ENCODE measurements at regions not wholly inside any gene's neighbourhood (a gene's known extent, or its start where the extent isn't known, plus 50 kb on each side); places are given as distances from the start of the nearest gene placed in this dataset.

- intact Hi-C loops (cut with micrococcal nuclease), result no loop called here
- DNase-seq, result no peak
- TF ChIP-seq, protein P1, sequence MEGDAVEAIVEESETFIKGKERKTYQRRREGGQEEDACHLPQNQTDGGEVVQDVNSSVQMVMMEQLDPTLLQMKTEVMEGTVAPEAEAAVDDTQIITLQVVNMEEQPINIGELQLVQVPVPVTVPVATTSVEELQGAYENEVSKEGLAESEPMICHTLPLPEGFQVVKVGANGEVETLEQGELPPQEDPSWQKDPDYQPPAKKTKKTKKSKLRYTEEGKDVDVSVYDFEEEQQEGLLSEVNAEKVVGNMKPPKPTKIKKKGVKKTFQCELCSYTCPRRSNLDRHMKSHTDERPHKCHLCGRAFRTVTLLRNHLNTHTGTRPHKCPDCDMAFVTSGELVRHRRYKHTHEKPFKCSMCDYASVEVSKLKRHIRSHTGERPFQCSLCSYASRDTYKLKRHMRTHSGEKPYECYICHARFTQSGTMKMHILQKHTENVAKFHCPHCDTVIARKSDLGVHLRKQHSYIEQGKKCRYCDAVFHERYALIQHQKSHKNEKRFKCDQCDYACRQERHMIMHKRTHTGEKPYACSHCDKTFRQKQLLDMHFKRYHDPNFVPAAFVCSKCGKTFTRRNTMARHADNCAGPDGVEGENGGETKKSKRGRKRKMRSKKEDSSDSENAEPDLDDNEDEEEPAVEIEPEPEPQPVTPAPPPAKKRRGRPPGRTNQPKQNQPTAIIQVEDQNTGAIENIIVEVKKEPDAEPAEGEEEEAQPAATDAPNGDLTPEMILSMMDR (IDR thresholded peaks at IDR 0.05; ENCODE audit: borderline replicate concordance), result no peak
- Histone ChIP-seq H3K4me1 (no peaks in the 10 kb centered on the region), H3K36me3 (no peaks in the 10 kb centered on the region), H3K4me3 (no peak overlapping the region), H3K27ac (replicated peaks) (no peak overlapping the region), H3K9me3 (replicated peaks) (no peaks in the 10 kb centered on the region), H3K27me3 (ENCODE audit: low read depth) (no peaks in the 10 kb centered on the region)
Measured at GRCh38 chr15:35141743-35142471, 56.8 kb upstream of the NANOGP8 start.

GRCh38 chr15:35139822-35140221 lies 54.7 kb upstream of the NANOGP8 start:
- Histone ChIP-seq H3K9me3 (replicated peaks) (no peaks in the 10 kb centered on the region), H3K27me3 (ENCODE audit: low read depth) (no peaks in the 10 kb centered on the region), H3K36me3 (no peaks in the 10 kb centered on the region), H3K4me1 (no peaks in the 10 kb centered on the region), H3K4me3 (no peak overlapping the region), H3K27ac (replicated peaks) (no peak overlapping the region)
- TF ChIP-seq, protein P1 (IDR thresholded peaks at IDR 0.05; ENCODE audit: borderline replicate concordance), result no peak
- intact Hi-C loops (cut with micrococcal nuclease), result no loop called here
- no peak for DNase-seq

DNA sequence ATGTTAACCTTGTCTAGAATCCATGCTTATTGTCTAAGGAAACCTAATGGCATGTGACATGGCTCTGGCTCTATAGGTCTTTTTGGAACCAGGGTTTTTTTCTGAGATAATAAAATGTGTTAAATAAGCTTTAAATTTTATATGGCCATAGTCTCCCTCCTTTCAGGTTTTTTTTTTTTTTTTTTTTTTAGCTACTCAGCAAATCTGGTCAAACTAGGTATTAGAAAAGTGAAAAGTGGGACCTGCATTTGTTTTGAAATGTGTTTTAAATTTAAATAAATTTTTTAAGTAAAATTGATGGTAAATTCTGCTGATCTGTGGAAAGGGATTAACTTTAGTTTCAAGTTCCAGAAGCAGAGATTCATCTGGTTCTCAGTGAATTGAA lies 52.1 kb upstream of the NANOGP8 start:
- TF ChIP-seq, protein P1 (IDR thresholded peaks at IDR 0.05; ENCODE audit: borderline replicate concordance), result no peak
- H3K4me3 ChIP-seq, result no peak overlapping the region
- intact Hi-C loops (cut with micrococcal nuclease), result no loop called here
- DNase-seq, result no peak
- no peaks in the 10 kb centered on the region for H3K36me3 ChIP-seq
- H3K4me1 ChIP-seq, result no peaks in the 10 kb centered on the region
- no peaks in the 10 kb centered on the region for H3K27me3 ChIP-seq (ENCODE audit: low read depth)
- H3K27ac ChIP-seq (replicated peaks), result no peak overlapping the region
- peaks cover under 1% of the 10 kb centered on the region for H3K9me3 ChIP-seq (replicated peaks)

- Histone ChIP-seq H3K27ac (replicated peaks) (no peak overlapping the region), H3K27me3 (ENCODE audit: low read depth) (no peaks in the 10 kb centered on the region), H3K36me3 (no peaks in the 10 kb centered on the region), H3K9me3 (replicated peaks) (peaks cover 3% of the 10 kb centered on the region), H3K4me1 (no peaks in the 10 kb centered on the region), H3K4me3 (no peak overlapping the region)
- DNase-seq, result no peak
- intact Hi-C loops (cut with micrococcal nuclease), result no loop called here
- TF ChIP-seq, protein P1 (IDR thresholded peaks at IDR 0.05; ENCODE audit: borderline replicate concordance), result no peak
Measured at GRCh38 chr15:35136321-35137189, 51.5 kb upstream of the NANOGP8 start.
